DMS79 treated with DMSO at 0.1 percent for 48 hours (cell line): ENCODE measurements at regions not wholly inside any gene's neighbourhood (a gene's known extent, or its start where the extent isn't known, plus 50 kb on each side); places are given as distances from the start of the nearest gene placed in this dataset.
"Not testable (repeated sequence)": the region's sequence is repeated elsewhere in the genome, so short reads cannot be mapped to it uniquely, and the experiment has no call there.

Experiments
- DNase-seq: peaks from one replicate; lab custom pipeline; 2025; lab: John Stamatoyannopoulos, UW

GRCh38 chr3:74978684-74979083 is 364.2 kb upstream of the CNTN3 start:
- no peak for DNase-seq

- DNase-seq: not testable (repeated sequence)
Observed at GRCh38 chr3:74985028-74985904, 370.8 kb upstream of the CNTN3 start.

- DNase-seq: no peak
Observed at GRCh38 chr3:74988095-74988494, 373.6 kb upstream of the CNTN3 start.

DNA sequence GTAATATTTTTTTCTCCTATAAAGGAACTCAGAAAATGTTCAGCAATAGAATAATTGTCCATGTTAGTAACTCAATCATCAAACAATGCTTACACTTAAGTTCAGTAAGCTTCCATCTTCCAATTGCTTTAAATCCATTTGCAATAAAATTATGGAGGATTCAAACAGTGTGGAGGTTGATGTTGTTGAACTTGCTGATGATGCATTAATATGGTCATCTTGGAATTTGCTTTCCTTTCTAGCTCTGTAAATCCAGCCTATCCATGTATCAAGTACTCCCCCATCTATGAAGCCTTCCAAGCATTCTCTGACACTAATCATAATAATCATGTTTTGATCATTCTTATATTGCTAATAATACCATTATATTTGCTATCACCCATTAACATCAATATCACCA is 378.4 kb upstream of the CNTN3 start:
- no peak for DNase-seq

GRCh38 chr3:75001330-75001729 is 386.9 kb upstream of the CNTN3 start:
- DNase-seq: no peak

GRCh38 chr3:75012791-75013331 is 398.4 kb upstream of the CNTN3 start:
- DNase-seq: no peak

DNA sequence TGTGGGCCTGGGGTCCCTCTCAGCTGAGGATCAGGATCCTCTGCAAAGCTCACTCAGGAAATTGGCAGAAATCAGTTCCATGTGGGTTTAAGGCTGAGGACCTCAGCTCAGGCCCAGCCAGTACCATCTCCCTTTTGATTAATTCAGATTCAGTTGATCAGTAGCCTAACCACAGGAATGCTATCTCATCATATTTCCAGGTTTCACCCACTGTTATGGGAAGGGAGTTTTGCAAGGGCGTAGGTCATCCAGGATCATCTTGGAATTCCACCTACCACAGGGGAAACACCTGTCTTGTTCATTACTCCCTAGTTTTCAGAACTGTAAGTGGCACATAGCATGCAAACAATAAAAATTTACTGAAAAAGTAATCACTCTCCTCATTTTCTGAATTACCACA is 399.5 kb upstream of the CNTN3 start:
- DNase-seq: no peak

- no peak for DNase-seq
Observed at GRCh38 chr3:75015280-75015679, 400.8 kb upstream of the CNTN3 start.

GRCh38 chr3:75035146-75035545 is 420.7 kb upstream of the CNTN3 start:
- no peak for DNase-seq

- DNase-seq: no peak
Observed at GRCh38 chr3:75042941-75043340, 428.5 kb upstream of the CNTN3 start.

DNA sequence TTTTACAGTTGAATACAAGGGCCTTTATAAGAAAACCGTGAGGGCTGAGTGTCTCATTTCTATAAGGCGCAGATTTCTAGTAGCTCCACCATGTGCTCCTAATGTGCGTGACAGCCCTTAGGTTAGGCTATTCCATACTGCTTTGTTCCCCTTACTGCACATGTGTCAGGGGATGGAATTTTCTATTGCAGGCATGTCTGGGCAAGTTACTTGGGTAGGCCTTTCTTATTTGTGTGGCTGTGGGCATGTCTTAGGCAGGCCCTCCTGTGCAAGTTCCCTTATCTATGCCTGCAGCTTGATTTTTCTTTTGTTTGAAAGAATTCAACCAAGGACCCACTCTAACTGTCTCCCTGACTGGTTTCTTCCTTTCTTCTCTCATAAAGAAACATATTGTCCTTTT is 434.2 kb upstream of the CNTN3 start:
- DNase-seq: no peak

GRCh38 chr3:75049533-75049932 is 435.1 kb upstream of the CNTN3 start:
- no peak for DNase-seq

DNA sequence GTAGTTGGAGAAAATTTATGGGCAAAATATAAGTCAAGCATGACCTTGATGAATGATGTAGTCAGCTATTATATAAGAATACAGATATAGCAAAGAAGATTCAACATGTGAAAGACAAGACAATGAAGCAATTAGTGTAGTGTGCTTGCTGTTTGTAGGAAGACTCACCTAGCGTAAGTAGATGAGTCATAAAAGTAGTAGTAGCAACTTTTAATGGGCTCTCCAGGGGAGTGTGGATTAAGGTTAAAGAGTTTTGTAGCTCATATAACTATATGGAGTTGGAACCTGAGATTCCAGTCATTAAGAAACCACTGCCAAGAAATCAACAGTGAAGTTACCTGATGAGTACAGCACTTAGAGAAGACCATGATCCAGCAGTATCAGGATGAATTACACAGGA is 444.7 kb upstream of the CNTN3 start:
- no peak for DNase-seq

DNA sequence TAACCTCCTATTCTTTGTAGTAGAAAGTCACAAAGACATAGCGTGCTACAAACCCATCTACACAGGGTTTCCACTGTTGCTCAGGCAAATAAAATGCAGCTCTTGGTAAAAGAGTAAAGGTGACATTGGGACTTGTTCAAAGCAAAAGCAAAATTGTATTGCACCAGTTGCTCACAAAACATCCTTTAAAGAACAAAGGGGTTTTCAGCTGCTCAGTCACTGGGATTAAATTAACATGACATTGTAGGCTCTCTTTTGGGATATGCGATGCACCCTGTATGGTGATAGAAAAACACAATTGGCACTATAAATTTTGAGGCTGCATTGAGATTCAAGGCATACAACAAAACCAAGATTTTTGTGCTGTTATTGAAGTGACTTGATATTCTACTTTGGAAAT is 447.3 kb upstream of the CNTN3 start:
- DNase-seq: no peak

- no peak for DNase-seq
Observed at GRCh38 chr3:75075158-75075557, 460.7 kb upstream of the CNTN3 start.

GRCh38 chr3:75076481-75076880 is 462.0 kb upstream of the CNTN3 start:
- no peak for DNase-seq

- no peak for DNase-seq
Observed at GRCh38 chr3:75078290-75078689, 463.8 kb upstream of the CNTN3 start.

DNA sequence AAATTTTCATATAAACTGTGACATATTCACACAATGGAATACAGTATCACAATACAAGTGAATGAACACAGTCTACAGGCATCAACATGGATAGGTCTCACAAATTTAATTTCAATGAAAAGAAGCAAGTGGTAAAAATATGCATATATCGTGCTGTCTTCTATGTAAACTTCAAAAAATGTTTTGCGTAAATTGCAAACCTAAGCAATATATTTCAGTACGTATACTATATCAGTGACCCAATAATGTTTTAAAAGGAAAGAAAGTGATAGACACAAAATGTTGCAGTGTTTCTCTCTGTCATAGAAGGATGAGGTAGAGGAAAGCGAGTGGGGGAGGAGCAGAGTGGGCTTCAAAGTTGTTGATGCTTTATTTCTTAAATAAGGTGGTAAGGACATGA is 468.4 kb upstream of the CNTN3 start:
- DNase-seq: no peak

GRCh38 chr3:75089841-75090240 is 475.4 kb upstream of the CNTN3 start:
- no peak for DNase-seq

DNA sequence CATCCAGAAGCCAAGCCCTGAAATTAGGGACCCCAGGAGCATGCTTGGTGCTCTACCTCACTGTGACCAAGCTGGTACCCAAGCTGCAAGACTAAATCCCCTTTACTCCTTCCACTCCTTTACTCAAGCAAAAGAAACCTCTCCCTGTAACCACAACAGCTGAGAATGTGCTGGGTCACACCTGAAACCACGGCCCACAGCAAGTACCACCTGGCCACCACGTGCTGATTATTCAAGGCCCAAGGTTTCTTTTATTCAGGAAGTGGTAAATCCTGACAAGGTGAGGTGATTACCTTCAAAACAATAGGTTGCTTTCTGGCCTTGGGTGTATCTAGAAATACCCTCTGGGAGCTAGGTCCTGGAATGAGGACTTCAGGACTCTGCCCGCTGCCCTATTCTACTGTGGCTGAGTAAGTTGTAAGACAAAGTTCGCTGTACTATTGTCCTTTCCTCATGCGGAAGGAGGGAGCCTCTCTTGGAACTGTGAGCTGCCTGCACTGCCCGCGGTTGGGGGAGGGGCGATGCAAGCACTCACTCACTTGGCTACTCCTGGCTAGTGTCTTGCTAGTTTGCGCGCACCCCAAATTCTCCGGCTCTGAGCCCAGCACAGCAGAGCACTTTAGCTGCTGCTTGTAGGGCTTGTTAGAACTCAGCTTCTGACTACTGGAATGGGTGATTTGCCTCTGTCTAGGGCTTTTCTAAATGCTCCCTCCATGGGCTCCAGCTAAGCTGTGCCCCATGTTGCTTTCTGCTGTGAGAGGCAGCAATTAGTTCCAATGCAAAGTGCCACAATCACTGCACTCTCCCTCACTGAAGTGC is 487.1 kb upstream of the CNTN3 start:
- no peak for DNase-seq

DNA sequence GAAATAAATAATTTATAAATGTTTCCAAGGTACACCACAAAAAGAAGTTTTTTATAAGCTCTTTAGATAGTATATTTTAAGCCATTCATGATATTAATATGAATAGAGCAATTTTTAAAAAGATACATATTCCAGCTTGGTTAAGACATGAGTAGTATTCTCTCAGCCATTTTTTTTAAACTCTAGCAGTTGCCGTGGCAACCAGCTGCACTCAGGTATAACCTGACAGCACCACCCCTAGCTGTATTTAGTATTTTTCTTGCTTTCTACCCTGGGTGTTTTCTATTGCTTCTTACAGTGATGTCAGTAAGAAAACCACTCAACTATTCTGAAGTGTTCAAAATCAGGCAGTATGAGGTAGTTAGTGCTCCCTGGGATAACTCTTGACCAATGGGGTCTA is 496.3 kb upstream of the CNTN3 start:
- DNase-seq: no peak

DNA sequence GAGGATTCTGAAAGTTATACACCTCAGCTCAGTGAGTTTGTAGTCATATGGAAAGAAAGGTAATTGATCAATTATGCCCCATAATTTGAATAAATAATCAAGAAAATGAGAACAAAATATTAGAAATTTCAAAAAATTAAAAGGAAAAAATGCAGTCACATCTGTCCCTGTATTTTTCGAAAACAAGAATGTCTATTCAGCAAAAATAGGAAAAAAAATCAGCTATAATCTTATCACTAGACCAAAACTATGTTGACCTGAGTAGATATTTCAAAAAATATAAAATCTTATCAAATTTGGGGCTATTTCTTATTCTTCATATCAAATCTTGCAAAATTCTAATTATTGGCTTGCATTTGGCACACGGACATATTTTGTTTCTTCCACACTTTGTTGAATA is 501.2 kb upstream of the CNTN3 start:
- DNase-seq: no peak

DNA sequence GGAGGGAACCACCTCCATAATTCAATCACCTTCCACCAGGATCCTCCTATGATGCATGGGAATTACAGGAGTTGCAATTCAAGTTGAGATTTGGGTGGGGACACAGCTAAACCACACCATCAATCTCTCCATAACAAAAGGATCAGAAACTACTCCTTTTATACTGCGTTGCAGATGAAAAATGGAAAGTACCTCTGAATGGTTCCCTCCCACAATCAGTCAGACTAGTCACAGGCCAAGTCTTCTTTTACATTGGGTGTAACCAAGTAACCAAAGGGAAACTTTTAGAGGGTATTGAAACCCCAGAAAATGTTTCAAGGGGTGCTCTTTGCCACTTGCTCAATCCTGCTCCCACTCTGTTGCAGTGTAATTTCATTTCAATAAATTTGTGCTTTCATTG is 504.3 kb upstream of the CNTN3 start:
- no peak for DNase-seq
